22Rv1 (cell line): ENCODE measurements at regions not wholly inside any gene's neighbourhood (a gene's known extent, or its start where the extent isn't known, plus 50 kb on each side); places are given as distances from the start of the nearest gene placed in this dataset.

Experiments used
- H3K27ac ChIP-seq: fragments of 450-650 bp; 2 replicates; pipeline ENCODE4 v1.5.1; 2017
- ZFX ChIP-seq: fragments of 450-650 bp; IDR thresholded peaks from 2 replicates; pipeline ENCODE4 v1.6.1; 2017; ENCODE audit warnings: antibody characterized with exemption, borderline replicate concordance
- TF ChIP-seq, protein P1 (sequence below): fragments of 450-650 bp; IDR thresholded peaks from 2 replicates; pipeline ENCODE4 v1.5.1; 2017; ENCODE audit warnings: mild to moderate bottlenecking

- no peak overlapping the region for H3K27ac ChIP-seq
- TF ChIP-seq, protein P1, sequence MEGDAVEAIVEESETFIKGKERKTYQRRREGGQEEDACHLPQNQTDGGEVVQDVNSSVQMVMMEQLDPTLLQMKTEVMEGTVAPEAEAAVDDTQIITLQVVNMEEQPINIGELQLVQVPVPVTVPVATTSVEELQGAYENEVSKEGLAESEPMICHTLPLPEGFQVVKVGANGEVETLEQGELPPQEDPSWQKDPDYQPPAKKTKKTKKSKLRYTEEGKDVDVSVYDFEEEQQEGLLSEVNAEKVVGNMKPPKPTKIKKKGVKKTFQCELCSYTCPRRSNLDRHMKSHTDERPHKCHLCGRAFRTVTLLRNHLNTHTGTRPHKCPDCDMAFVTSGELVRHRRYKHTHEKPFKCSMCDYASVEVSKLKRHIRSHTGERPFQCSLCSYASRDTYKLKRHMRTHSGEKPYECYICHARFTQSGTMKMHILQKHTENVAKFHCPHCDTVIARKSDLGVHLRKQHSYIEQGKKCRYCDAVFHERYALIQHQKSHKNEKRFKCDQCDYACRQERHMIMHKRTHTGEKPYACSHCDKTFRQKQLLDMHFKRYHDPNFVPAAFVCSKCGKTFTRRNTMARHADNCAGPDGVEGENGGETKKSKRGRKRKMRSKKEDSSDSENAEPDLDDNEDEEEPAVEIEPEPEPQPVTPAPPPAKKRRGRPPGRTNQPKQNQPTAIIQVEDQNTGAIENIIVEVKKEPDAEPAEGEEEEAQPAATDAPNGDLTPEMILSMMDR = no peak
- no peak for TF ChIP-seq ZFX
Measured at GRCh38 chr1:30484668-30485067, 238.7 kb downstream of the MATN1 start.

GRCh38 chr1:30479575-30479974 lies 243.8 kb downstream of the MATN1 start:
- H3K27ac ChIP-seq = no peak overlapping the region
- TF ChIP-seq, protein P1 = no peak
- no peak for TF ChIP-seq ZFX

DNA sequence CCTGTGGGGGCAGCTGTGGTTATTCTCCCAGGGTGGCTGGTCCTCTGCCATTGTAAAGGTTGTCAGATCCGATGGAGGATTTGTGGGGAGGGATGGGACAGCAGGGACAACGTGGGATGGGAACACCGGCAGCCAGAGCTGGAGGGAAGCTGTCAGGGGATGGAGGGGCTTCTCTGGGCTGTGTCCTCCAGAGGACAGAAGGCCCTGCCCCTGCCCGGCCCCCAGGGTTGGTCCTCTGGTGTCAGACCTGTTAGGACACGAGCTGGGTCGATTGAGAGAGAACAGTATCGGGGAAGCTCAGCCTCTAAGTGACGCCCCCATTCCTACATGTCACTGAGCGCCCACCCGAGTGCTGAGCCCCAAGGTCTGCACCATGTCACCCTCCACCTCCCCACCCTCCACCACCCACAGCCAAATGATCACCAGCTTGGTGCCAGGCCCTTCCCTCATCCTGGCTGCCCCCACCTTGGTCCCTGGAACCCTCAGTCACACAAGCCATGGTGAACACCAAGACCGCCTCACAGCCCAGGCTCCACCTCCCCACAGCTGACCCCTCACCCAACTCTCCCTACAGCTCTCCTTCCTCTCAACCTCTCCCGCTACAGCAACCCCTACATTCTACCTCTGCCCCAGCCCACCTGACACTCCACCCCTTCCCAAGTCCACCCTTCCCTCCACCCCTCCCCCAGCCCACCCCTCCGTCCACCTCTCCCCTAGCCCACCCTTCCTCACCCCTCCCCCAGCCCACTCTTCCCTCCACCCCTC lies 244.4 kb downstream of the MATN1 start:
- H3K27ac ChIP-seq = no peak overlapping the region
- no peak for TF ChIP-seq ZFX
- TF ChIP-seq, protein P1 = no peak

DNA sequence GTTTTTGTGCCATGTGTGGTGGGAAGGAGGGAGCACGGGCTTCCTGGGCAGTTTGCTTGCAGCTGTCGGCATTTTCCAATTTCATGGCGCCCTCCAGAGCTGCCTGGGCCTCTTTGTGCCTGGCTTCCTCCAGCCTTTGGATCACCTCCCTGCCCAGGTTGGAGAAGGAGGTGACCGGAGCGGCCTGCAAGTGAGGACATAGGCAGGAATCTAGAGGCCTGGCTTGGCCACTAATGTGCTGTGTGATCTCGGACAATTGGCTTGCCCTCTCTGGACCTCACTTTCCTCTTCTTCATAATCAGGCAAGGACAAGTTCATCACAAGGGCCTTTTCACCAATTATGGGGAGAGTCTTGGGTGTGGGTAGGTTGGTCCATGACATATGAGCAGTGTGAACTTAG lies 245.1 kb downstream of the MATN1 start:
- TF ChIP-seq ZFX = no peak
- TF ChIP-seq, protein P1 = no peak
- H3K27ac ChIP-seq = no peak overlapping the region

DNA sequence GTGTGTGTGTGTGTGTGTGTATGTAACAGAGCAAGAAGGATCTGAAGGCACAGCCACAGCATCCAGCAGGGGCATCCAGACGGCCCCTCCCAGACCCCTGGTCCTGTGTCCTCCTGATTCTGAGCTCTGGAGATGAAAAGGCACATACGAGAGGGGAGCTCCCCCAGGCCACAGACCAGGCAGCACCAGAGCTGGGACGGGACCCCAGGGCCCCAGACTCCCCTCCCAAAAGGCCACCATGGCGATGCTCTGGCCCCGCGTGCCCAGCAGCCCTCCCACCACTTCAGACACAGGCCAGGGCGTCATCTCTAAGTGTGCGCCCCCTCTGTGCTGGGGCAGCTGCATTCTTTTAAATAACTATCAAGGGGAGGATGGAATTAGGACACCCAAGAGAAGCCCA lies 245.8 kb downstream of the MATN1 start:
- no peak overlapping the region for H3K27ac ChIP-seq
- no peak for TF ChIP-seq ZFX
- TF ChIP-seq, protein P1 = no peak

- TF ChIP-seq, protein P1 = no peak
- TF ChIP-seq ZFX = no peak
- H3K27ac ChIP-seq = no peak overlapping the region
Measured at GRCh38 chr1:30476911-30477459, 246.4 kb downstream of the MATN1 start.

- H3K27ac ChIP-seq = no peak overlapping the region
- TF ChIP-seq, protein P1 = no peak
- no peak for TF ChIP-seq ZFX
Measured at GRCh38 chr1:30476476-30476875, 246.9 kb downstream of the MATN1 start.
